GM23338 (cell line): ENCODE measurements at regions not wholly inside any gene's neighbourhood (a gene's known extent, or its start where the extent isn't known, plus 50 kb on each side); places are given as distances from the start of the nearest gene placed in this dataset.

ENCODE experiments used
- ATAC-seq: fragments of 200-7000 bp; cut with Tn5 transposase; 3 replicates; pipeline ENCODE4 v1.9.1; 2020
- DNase-seq: peaks from one replicate; pipeline ENCODE4 v3.0.0-alpha.2; 2015; ENCODE audit warnings: low spot score
- H2AFZ ChIP-seq: fragments of 200-600 bp; sonication (generic); 2 replicates; pipeline ENCODE4 v1.8.0; 2016; ENCODE audit warnings: antibody characterized with exemption, mild to moderate bottlenecking, moderate library complexity
- H3F3A ChIP-seq: fragments of 200-600 bp; sonication (generic); replicated peaks from 2 replicates; pipeline ENCODE4 v1.8.0; 2017; ENCODE audit warnings: antibody characterized with exemption, mixed run types, low read depth
- H3K27ac ChIP-seq: fragments of 200-600 bp; sonication (generic); 2 replicates; pipeline ENCODE4 v1.6.1; 2016; ENCODE audit warnings: low read depth
- H3K27me3 ChIP-seq: fragments of 200-600 bp; sonication (generic); 2 replicates; pipeline ENCODE4 v1.8.0; 2016; ENCODE audit warnings: mild to moderate bottlenecking, mixed run types, moderate library complexity; ENCODE audit not compliant: insufficient read depth
- H3K36me3 ChIP-seq: fragments of 200-600 bp; sonication (generic); 2 replicates; pipeline ENCODE4 v1.8.0; 2016; ENCODE audit warnings: mild to moderate bottlenecking; ENCODE audit not compliant: insufficient read depth
- H3K4me1 ChIP-seq: fragments of 200-600 bp; sonication (generic); 2 replicates; pipeline ENCODE4 v1.8.0; 2016; ENCODE audit warnings: mild to moderate bottlenecking, moderate library complexity; ENCODE audit not compliant: insufficient read depth
- H3K4me2 ChIP-seq: fragments of 200-600 bp; sonication (generic); 2 replicates; pipeline ENCODE4 v1.7.1; 2017; ENCODE audit warnings: mixed run types
- H3K4me3 ChIP-seq: fragments of 200-600 bp; sonication (generic); 2 replicates; pipeline ENCODE4 v1.6.1; 2016; ENCODE audit warnings: mixed run types
- H3K79me2 ChIP-seq: fragments of 200-600 bp; sonication (generic); replicated peaks from 2 replicates; pipeline ENCODE4 v1.8.0; 2017; ENCODE audit warnings: mild to moderate bottlenecking; ENCODE audit not compliant: insufficient read depth
- H3K9me2 ChIP-seq: fragments of 200-600 bp; sonication (generic); 2 replicates; pipeline ENCODE4 v1.8.0; 2017; ENCODE audit not compliant: insufficient read depth
- H4K20me1 ChIP-seq: fragments of 200-600 bp; sonication (generic); replicated peaks from 2 replicates; pipeline ENCODE4 v1.8.0; 2017; ENCODE audit warnings: mild to moderate bottlenecking; ENCODE audit not compliant: insufficient read depth
- H3K27ac Mint-ChIP-seq: 2 replicates; pipeline ENCODE4 v1.8.0; 2020; ENCODE audit warnings: inconsistent platforms, mild to moderate bottlenecking, moderate library complexity, mixed read lengths
- H3K27me3 Mint-ChIP-seq: 3 replicates; pipeline ENCODE4 v1.8.0; 2022; ENCODE audit warnings: low read depth, mild to moderate bottlenecking, moderate library complexity, mixed read lengths, inconsistent platforms; ENCODE audit not compliant: insufficient read depth, poor library complexity
- H3K36me3 Mint-ChIP-seq: 3 replicates; pipeline ENCODE4 v1.8.0; 2021; ENCODE audit warnings: low read depth, mild to moderate bottlenecking, inconsistent platforms, moderate library complexity, mixed read lengths
- H3K4me1 Mint-ChIP-seq: 3 replicates; pipeline ENCODE4 v1.8.0; 2020; ENCODE audit warnings: mild to moderate bottlenecking, inconsistent platforms, mixed read lengths
- H3K4me3 Mint-ChIP-seq: 3 replicates; pipeline ENCODE4 v1.8.0; 2021; ENCODE audit warnings: moderate library complexity, mild to moderate bottlenecking, inconsistent platforms, mixed read lengths
- H3K9me3 Mint-ChIP-seq: 3 replicates; pipeline ENCODE4 v1.8.0; 2020; ENCODE audit warnings: moderate library complexity, mild to moderate bottlenecking, inconsistent platforms, mixed read lengths
- CREB1 ChIP-seq: fragments of 250-450 bp; sonication (Bioruptor Pico); IDR thresholded peaks from 2 replicates; pipeline ENCODE4 v1.5.0; 2020; ENCODE audit warnings: low read depth, mild to moderate bottlenecking, moderate library complexity
- EZH2 ChIP-seq: fragments of 200-600 bp; sonication (generic); IDR thresholded peaks from one replicate; pipeline ENCODE4 v1.8.0; 2017; ENCODE audit warnings: antibody characterized with exemption, mild to moderate bottlenecking, low read depth; ENCODE audit not compliant: unreplicated experiment
- NANOG ChIP-seq: IDR thresholded peaks from 2 replicates; pipeline ENCODE4 v1.6.1; 2016; ENCODE audit warnings: antibody characterized with exemption, borderline replicate concordance
- ZNF331 ChIP-seq: fragments of 250-450 bp; sonication (Bioruptor Pico); IDR thresholded peaks from 2 replicates; pipeline ENCODE4 v1.5.0; 2020; ENCODE audit warnings: low read depth, mild to moderate bottlenecking, moderate library complexity
- TF ChIP-seq, protein P1 (sequence below), 2 experiments: fragments of 200-600 bp in 1 of 2; sonication (generic) in 1 of 2; conservative IDR thresholded peaks; 2 replicates each; pipeline versions ENCODE4 v1.5.1 to v1.6.1; 2016 to 2017; ENCODE audit warnings: antibody characterized with exemption in 2 of 2, low read depth in 2 of 2, mild to moderate bottlenecking in 2 of 2, moderate library complexity in 1 of 2
- TF ChIP-seq, protein P2 (sequence below): IDR thresholded peaks from one replicate; pipeline ENCODE4 v1.6.1; 2018; ENCODE audit warnings: antibody characterized with exemption; ENCODE audit not compliant: unreplicated experiment

DNA sequence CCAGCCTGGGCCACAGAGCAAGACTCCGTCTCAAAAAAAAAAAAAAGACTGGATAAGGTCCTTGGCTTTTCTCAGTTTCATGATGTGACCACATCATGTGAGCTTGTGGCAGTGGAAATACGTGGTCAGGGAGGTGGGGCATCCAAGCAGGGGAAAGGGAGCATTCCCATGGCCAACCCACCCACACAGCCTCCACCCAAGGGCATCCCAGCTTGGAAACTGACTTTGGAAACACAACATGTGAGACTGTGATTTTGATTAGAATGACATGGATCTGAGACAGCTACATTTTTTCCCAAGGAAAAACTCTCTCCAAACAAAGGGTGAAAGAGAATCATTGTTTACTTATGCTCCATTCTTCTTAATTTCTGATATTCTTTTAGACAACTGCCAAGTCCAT lies 405.0 kb upstream of the ZNF507 start (continued):
- TF ChIP-seq, protein P1, sequence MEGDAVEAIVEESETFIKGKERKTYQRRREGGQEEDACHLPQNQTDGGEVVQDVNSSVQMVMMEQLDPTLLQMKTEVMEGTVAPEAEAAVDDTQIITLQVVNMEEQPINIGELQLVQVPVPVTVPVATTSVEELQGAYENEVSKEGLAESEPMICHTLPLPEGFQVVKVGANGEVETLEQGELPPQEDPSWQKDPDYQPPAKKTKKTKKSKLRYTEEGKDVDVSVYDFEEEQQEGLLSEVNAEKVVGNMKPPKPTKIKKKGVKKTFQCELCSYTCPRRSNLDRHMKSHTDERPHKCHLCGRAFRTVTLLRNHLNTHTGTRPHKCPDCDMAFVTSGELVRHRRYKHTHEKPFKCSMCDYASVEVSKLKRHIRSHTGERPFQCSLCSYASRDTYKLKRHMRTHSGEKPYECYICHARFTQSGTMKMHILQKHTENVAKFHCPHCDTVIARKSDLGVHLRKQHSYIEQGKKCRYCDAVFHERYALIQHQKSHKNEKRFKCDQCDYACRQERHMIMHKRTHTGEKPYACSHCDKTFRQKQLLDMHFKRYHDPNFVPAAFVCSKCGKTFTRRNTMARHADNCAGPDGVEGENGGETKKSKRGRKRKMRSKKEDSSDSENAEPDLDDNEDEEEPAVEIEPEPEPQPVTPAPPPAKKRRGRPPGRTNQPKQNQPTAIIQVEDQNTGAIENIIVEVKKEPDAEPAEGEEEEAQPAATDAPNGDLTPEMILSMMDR (conservative IDR thresholded peaks at IDR 0.05; ENCODE audit: low read depth in 2 of 2): no peak
- TF ChIP-seq EZH2: no peak

DNA sequence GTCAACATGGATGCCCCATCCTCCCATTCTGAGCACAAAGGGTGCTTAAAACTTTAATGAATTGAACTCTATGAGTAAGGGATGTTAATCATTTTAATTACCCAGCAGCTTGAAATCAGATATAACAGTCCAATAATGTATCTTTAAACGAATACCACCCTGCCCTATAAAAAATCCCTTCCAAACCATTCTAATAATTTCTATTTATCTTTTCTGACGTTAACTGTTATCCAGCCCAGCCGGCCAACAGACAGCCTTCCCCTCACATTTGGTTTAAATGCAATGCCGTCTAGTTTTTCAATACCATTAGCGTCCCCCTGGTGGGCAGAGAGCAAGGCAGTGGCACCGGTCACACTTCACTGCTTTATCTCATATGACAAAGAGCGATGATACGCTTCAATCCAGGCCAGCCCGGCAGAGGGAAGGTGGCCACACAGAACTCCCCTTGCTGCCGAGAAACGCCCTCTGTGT lies 402.2 kb upstream of the ZNF507 start:
- Histone ChIP-seq H3K9me2 (peaks cover 6% of the 10 kb centered on the region; the same call in 1 of the 2 replicates), H3K4me1 (no peaks in the 10 kb centered on the region), H3K79me2 (no peaks in the 10 kb centered on the region), H3K27me3 (no peaks in the 10 kb centered on the region), H3K27ac (no peak overlapping the region), H3K4me2 (no peak overlapping the region), H3K4me3 (no peak overlapping the region), H3K36me3 (no peaks in the 10 kb centered on the region), H2AFZ (0 out of 2 replicates have a peak overlapping the region, but pooled peaks have one; percentile 56), H3F3A (no peaks in the 10 kb centered on the region), H4K20me1 (no peaks in the 10 kb centered on the region)
- Mint-ChIP-seq H3K27me3 (no peaks in the 10 kb centered on the region), H3K4me3 (no peak overlapping the region), H3K9me3 (no peaks in the 10 kb centered on the region), H3K36me3 (no peaks in the 10 kb centered on the region), H3K4me1 (peaks cover 7% of the 10 kb centered on the region), H3K27ac (no peak overlapping the region)
- TF ChIP-seq, protein P1 (conservative IDR thresholded peaks at IDR 0.05; ENCODE audit: low read depth in 2 of 2): peak; percentile 30 to 48; a peak in 3 of 4 replicates
- no peak for TF ChIP-seq NANOG
- ATAC-seq (peak; percentile 66), DNase-seq (peak; percentile 59)

DNA sequence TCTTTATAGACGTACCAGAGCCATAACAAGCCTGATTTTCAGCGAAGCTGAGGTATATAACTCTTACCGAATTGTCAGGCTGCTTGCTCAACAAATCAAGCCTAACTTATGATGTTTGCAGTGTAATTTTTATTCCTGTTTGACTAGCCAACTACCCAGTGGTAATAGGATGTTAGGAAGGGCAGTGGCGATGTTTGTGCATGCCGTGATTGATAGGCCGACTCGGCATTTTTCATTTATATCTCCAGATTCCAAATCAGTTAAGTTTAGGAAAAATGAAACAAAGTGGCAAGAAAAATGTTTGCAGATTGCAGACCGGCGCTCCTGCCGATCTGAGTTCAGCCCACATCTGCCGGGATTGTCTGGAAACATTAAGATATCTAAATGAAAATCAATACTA lies 401.6 kb upstream of the ZNF507 start:
- no peaks in the 10 kb centered on the region for H3K36me3 ChIP-seq
- H4K20me1 ChIP-seq: no peaks in the 10 kb centered on the region
- no peaks in the 10 kb centered on the region for H3K27me3 ChIP-seq
- ATAC-seq (no peak), DNase-seq (no peak)
- no peak overlapping the region for H3K4me2 ChIP-seq
- peaks cover 6% of the 10 kb centered on the region; the same call in 1 of the 2 replicates for H3K9me2 ChIP-seq
- no peak overlapping the region for H3K27ac Mint-ChIP-seq
- H2AFZ ChIP-seq: 0 out of 2 replicates have a peak overlapping the region, but pooled peaks have one; percentile 56
- H3K4me3 Mint-ChIP-seq: no peak overlapping the region
- no peaks in the 10 kb centered on the region for H3K27me3 Mint-ChIP-seq
- no peak overlapping the region for H3K27ac ChIP-seq
- peaks cover 7% of the 10 kb centered on the region for H3K4me1 Mint-ChIP-seq
- no peak overlapping the region for H3K4me3 ChIP-seq
- H3K4me1 ChIP-seq: no peaks in the 10 kb centered on the region
- H3K36me3 Mint-ChIP-seq: no peaks in the 10 kb centered on the region
- H3K9me3 Mint-ChIP-seq: no peaks in the 10 kb centered on the region
- no peaks in the 10 kb centered on the region for H3F3A ChIP-seq
- TF ChIP-seq CREB1 (CRISPR knock-in tag) (no peak), EZH2 (no peak), ZNF331 (CRISPR knock-in tag) (no peak)
- TF ChIP-seq, protein P2, sequence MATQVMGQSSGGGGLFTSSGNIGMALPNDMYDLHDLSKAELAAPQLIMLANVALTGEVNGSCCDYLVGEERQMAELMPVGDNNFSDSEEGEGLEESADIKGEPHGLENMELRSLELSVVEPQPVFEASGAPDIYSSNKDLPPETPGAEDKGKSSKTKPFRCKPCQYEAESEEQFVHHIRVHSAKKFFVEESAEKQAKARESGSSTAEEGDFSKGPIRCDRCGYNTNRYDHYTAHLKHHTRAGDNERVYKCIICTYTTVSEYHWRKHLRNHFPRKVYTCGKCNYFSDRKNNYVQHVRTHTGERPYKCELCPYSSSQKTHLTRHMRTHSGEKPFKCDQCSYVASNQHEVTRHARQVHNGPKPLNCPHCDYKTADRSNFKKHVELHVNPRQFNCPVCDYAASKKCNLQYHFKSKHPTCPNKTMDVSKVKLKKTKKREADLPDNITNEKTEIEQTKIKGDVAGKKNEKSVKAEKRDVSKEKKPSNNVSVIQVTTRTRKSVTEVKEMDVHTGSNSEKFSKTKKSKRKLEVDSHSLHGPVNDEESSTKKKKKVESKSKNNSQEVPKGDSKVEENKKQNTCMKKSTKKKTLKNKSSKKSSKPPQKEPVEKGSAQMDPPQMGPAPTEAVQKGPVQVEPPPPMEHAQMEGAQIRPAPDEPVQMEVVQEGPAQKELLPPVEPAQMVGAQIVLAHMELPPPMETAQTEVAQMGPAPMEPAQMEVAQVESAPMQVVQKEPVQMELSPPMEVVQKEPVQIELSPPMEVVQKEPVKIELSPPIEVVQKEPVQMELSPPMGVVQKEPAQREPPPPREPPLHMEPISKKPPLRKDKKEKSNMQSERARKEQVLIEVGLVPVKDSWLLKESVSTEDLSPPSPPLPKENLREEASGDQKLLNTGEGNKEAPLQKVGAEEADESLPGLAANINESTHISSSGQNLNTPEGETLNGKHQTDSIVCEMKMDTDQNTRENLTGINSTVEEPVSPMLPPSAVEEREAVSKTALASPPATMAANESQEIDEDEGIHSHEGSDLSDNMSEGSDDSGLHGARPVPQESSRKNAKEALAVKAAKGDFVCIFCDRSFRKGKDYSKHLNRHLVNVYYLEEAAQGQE: no peak
- H3K79me2 ChIP-seq: no peaks in the 10 kb centered on the region
